SK-N-SH (cell line): ENCODE measurements at regions not wholly inside any gene's neighbourhood (a gene's known extent, or its start where the extent isn't known, plus 50 kb on each side); places are given as distances from the start of the nearest gene placed in this dataset.

Experiments
- CTCF ChIA-PET: fragments of 300-600, 350-600 bp; formaldehyde crosslinking; extraction: SDS; loops from one replicate; lab custom pipeline; 2021; lab: Yijun Ruan, JAX
- POLR2A ChIA-PET: fragments of 350-600 bp; sonication (Branson Sonifier 250); formaldehyde crosslinking; extraction: SDS; loops from one replicate; lab custom pipeline; 2020; ENCODE audit warnings: antibody characterized with exemption, inconsistent platforms; lab: Yijun Ruan, JAX
- DNase-seq: peaks from one replicate; pipeline ENCODE4 v3.0.0; 2012
- H2AFZ ChIP-seq: fragments of 200-600 bp; sonication (generic); 2 replicates; pipeline ENCODE4 v1.8.1; 2016; ENCODE audit warnings: antibody characterized with exemption, mild to moderate bottlenecking, low read depth
- H3F3A ChIP-seq: fragments of 200-600 bp; sonication (generic); replicated peaks from 2 replicates; pipeline ENCODE3; 2016; ENCODE audit warnings: antibody characterized with exemption, mild to moderate bottlenecking; ENCODE audit not compliant: insufficient read depth
- H3K27ac ChIP-seq, 2 experiments: fragments of 200-500 bp in 1 of 2; fragments of 200-600 bp in 1 of 2; sonication (Bioruptor generic) in 1 of 2; sonication (generic), shearing (Covaris generic) in 1 of 2; 2 replicates each; pipeline versions ENCODE4 v1.5.1 to v1.6.1; 2014 to 2016; ENCODE audit warnings: low read depth in 2 of 2, inconsistent platforms in 1 of 2, low read length in 1 of 2, mild to moderate bottlenecking in 1 of 2, mixed read lengths in 1 of 2
- H3K27me3 ChIP-seq: fragments of 200-600 bp; sonication (generic), shearing (Covaris generic); 2 replicates; pipeline ENCODE4 v1.6.1; 2016; ENCODE audit warnings: mixed run types; ENCODE audit not compliant: insufficient read depth
- H3K36me3 ChIP-seq, 2 experiments: fragments of 200-500 bp in 1 of 2; fragments of 200-600 bp in 1 of 2; sonication (Bioruptor generic) in 1 of 2; sonication (generic) in 1 of 2; replicated peaks in 1 of 2; 2 replicates each; pipeline versions ENCODE3 to v1.5.1; 2014 to 2016; ENCODE audit warnings: low read length in 1 of 2, mild to moderate bottlenecking in 1 of 2; ENCODE audit not compliant: insufficient read depth in 2 of 2, control insufficient read depth in 1 of 2
- H3K4me1 ChIP-seq, 2 experiments: fragments of 200-500 bp in 1 of 2; fragments of 200-600 bp in 1 of 2; sonication (Bioruptor generic) in 1 of 2; sonication (generic), shearing (Covaris generic) in 1 of 2; 2 replicates each; pipeline versions ENCODE4 v1.5.1 to v1.6.1; 2014 to 2016; ENCODE audit warnings: low read depth in 1 of 2, low read length in 1 of 2, mixed run types in 1 of 2; ENCODE audit not compliant: insufficient read depth in 2 of 2, control insufficient read depth in 1 of 2
- H3K4me2 ChIP-seq: fragments of 200-600 bp; sonication (generic), shearing (Covaris generic); 2 replicates; pipeline ENCODE4 v1.6.1; 2017; ENCODE audit warnings: mixed run types
- H3K4me3 ChIP-seq, 2 experiments: fragments of 200-500 bp in 1 of 2; fragments of 200-600 bp in 1 of 2; sonication (Bioruptor generic) in 1 of 2; sonication (generic), shearing (Covaris generic) in 1 of 2; 2 replicates each; pipeline versions ENCODE4 v1.5.1 to v1.8.1; 2014 to 2016; ENCODE audit warnings: low read depth in 2 of 2, inconsistent platforms in 1 of 2, low read length in 1 of 2, mild to moderate bottlenecking in 1 of 2, mixed read lengths in 1 of 2, moderate library complexity in 1 of 2
- H3K79me2 ChIP-seq: fragments of 200-600 bp; sonication (generic); 2 replicates; pipeline ENCODE4 v1.8.1; 2017; ENCODE audit warnings: mild to moderate bottlenecking; ENCODE audit not compliant: insufficient read depth
- H3K9ac ChIP-seq: fragments of 200-600 bp; sonication (generic); 2 replicates; pipeline ENCODE4 v1.6.1; 2017; ENCODE audit warnings: mixed run types
- H3K9me2 ChIP-seq: fragments of 200-600 bp; sonication (generic); 2 replicates; pipeline ENCODE4 v1.6.1; 2017; ENCODE audit warnings: mixed run types
- H3K9me3 ChIP-seq: fragments of 200-600 bp; sonication (generic); 2 replicates; pipeline ENCODE4 v1.6.1; 2017; ENCODE audit warnings: mixed run types, mild to moderate bottlenecking, moderate library complexity
- H4K20me1 ChIP-seq: fragments of 200-600 bp; sonication (generic); 2 replicates; pipeline ENCODE4 v1.6.1; 2017; ENCODE audit warnings: mild to moderate bottlenecking, mixed run types; ENCODE audit not compliant: insufficient read depth
- EP300 ChIP-seq, 2 experiments: IDR thresholded peaks; 2 replicates each; pipeline versions ENCODE4 v1.4.0 to v1.6.1; 2012; ENCODE audit warnings: borderline replicate concordance in 1 of 2, low read depth in 1 of 2, low read length in 1 of 2
- FOXJ3 ChIP-seq: sonication (generic); formaldehyde crosslinking; IDR thresholded peaks from 2 replicates; pipeline ENCODE4 v1.5.1; 2020; ENCODE audit warnings: mild to moderate bottlenecking, missing genetic modification reagents
- FOXM1 ChIP-seq: IDR thresholded peaks from 2 replicates; pipeline ENCODE4 v1.4.0; 2012; ENCODE audit warnings: low read depth, mild to moderate bottlenecking
- GABPA ChIP-seq: IDR thresholded peaks from 2 replicates; pipeline ENCODE4 v1.4.0; 2012; ENCODE audit warnings: low read depth, mild to moderate bottlenecking
- MAX ChIP-seq: IDR thresholded peaks from 2 replicates; pipeline ENCODE4 v1.4.0; 2012; ENCODE audit warnings: low read depth
- NFIC ChIP-seq: IDR thresholded peaks from 2 replicates; pipeline ENCODE4 v1.4.0; 2012; ENCODE audit warnings: borderline replicate concordance
- REST ChIP-seq: IDR thresholded peaks from 2 replicates; pipeline ENCODE4 v1.6.1; 2012; ENCODE audit warnings: mild to moderate bottlenecking, low read depth, low read length, moderate library complexity
- SIN3A ChIP-seq: IDR thresholded peaks from 2 replicates; pipeline ENCODE4 v1.6.1; 2012; ENCODE audit warnings: low read depth, mild to moderate bottlenecking, low read length, moderate library complexity, borderline replicate concordance
- SMC3 ChIP-seq: IDR thresholded peaks from 2 replicates; pipeline ENCODE4 v1.6.1; 2012; ENCODE audit warnings: low read depth, low read length, improper control_type of control experiment
- ZBTB33 ChIP-seq: IDR thresholded peaks from 2 replicates; pipeline ENCODE4 v1.4.0; 2012; ENCODE audit warnings: low read depth, borderline replicate concordance
- WGBS: methylation state at CpG from one replicate; pipeline ENCODE4 v1.1.6; 2017; ENCODE audit warnings: low lambda C conversion rate; 5-methylcytosine and 5-hydroxymethylcytosine counted together

DNA sequence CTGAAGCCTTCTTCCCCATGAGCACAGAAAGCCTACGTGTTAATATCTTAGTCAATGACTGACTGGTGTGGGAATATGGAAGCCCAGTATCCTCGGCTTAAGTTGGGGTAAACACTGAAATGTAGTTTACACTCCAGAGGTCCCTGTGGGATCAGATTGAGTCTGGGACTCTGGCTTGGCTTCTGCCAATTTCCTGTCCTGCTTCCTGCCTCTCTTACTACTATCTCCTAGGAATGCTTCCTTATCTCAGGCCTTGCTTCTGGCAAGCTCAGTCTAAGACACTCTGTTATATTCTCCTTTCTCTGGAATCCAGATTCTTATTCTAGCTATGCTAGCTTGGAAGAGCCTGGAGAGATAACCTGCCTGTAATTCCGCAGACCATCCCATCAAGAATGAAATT lies 174.0 kb upstream of the LDB2 start:
- WGBS = 79% methylated on average over 3 of the region's 3 CpGs
- Histone ChIP-seq H3K9me3 (no peaks in the 10 kb centered on the region), H3K4me1 (peaks cover 0 to 5% of the 10 kb centered on the region in 2 experiments; a peak in 3 of 4 replicates), H3K4me2 (no peak overlapping the region), H3K27me3 (no peaks in the 10 kb centered on the region), H4K20me1 (no peaks in the 10 kb centered on the region), H3K4me3 (no peak overlapping the region), H3F3A (peaks cover 4% of the 10 kb centered on the region), H3K27ac (no peak overlapping the region), H3K9me2 (no peaks in the 10 kb centered on the region), H3K36me3 (no peaks in the 10 kb centered on the region), H3K79me2 (no peaks in the 10 kb centered on the region), H2AFZ (peak overlapping the region; percentile 44; the same call in 1 of the 2 replicates), H3K9ac (no peak overlapping the region)
- DNase-seq = no peak
- TF ChIP-seq MAX = no peak
- no peak for TF ChIP-seq GABPA
- no peak for TF ChIP-seq ZBTB33
- TF ChIP-seq REST = no peak
- TF ChIP-seq FOXJ3 (CRISPR knock-in tag) = no peak
- no peak for TF ChIP-seq SIN3A
- no peak for TF ChIP-seq FOXM1
- no peak for TF ChIP-seq SMC3
- POLR2A ChIA-PET = no interaction called here
- CTCF ChIA-PET = interaction anchor here (0.7 to 1.0 kb wide), 2 partner anchors 14 to 1047 kb away, joined by 3 read pairs; no protein-coding TSS in a partner anchor

DNA sequence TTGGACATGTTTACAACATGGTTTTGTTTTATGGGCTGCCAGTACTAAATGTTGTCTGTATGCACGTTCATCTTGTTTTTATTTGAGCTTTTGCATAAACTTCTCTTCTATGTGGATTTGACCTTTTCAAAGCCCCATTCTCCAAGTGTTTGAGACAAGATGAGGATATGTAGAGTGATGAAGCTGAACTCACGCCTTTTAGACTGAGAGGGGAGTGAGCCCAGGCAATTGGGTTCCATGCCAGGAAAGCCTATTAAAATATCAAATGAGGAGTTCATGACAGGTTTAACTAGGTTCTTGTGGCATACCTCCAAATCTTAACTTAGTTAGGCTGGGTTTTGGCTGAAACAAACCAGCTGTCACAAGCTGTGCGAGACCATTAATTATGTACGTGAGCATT lies 170.4 kb upstream of the LDB2 start:
- H3K4me2 ChIP-seq = no peak overlapping the region
- H3K36me3 ChIP-seq = no peaks in the 10 kb centered on the region
- peaks cover 38% of the 10 kb centered on the region for H3F3A ChIP-seq
- no peaks in the 10 kb centered on the region for H3K79me2 ChIP-seq
- H3K27me3 ChIP-seq = no peaks in the 10 kb centered on the region
- WGBS = 70% methylated on average over 4 of the region's 4 CpGs
- H2AFZ ChIP-seq = no peak overlapping the region
- TF ChIP-seq NFIC (0 out of 2 replicates have a peak, but pooled peaks have one; percentile 24), EP300 (IDR thresholded peaks at IDR 0.05; ENCODE audit: borderline replicate concordance in 1 of 2, low read depth in 1 of 2, low read length in 1 of 2) (no peak)
- H3K4me3 ChIP-seq = no peak overlapping the region
- H4K20me1 ChIP-seq = no peaks in the 10 kb centered on the region
- H3K9me2 ChIP-seq = no peaks in the 10 kb centered on the region
- DNase-seq = no peak
- H3K9ac ChIP-seq = no peak overlapping the region
- ChIA-PET CTCF (interaction anchor here (1.2 kb wide), 1 partner anchor 16 kb away, joined by 3 read pairs; no protein-coding TSS in a partner anchor), POLR2A (no interaction called here)
- peaks cover 0 to 36% of the 10 kb centered on the region in 2 experiments for H3K4me1 ChIP-seq
- H3K9me3 ChIP-seq = no peaks in the 10 kb centered on the region
- no peak overlapping the region for H3K27ac ChIP-seq
